GM12873 (cell line): ENCODE measurements at regions not wholly inside any gene's neighbourhood (a gene's known extent, or its start where the extent isn't known, plus 50 kb on each side); places are given as distances from the start of the nearest gene placed in this dataset.

Experiments
- CTCF ChIP-seq: IDR thresholded peaks from 2 replicates; pipeline ENCODE4 v1.5.1; 2012; ENCODE audit warnings: low read depth, mild to moderate bottlenecking, moderate library complexity, low read length, control low read depth; ENCODE audit not compliant: insufficient read depth; ENCODE audit errors: missing control alignments

GRCh38 chr15:87707566-87708130, 548.9 kb downstream of the NTRK3 start:
- no peak for TF ChIP-seq CTCF

- no peak for TF ChIP-seq CTCF
Measured at GRCh38 chr15:87707071-87707470, 549.5 kb downstream of the NTRK3 start.

GRCh38 chr15:87706001-87706400, 550.5 kb downstream of the NTRK3 start:
- TF ChIP-seq CTCF, result no peak

GRCh38 chr15:87704276-87704675, 552.3 kb downstream of the NTRK3 start:
- TF ChIP-seq CTCF, result no peak

- no peak for TF ChIP-seq CTCF
Measured at GRCh38 chr15:87703327-87704111, 553.0 kb downstream of the NTRK3 start.

- no peak for TF ChIP-seq CTCF
Measured at GRCh38 chr15:87702270-87702669, 554.3 kb downstream of the NTRK3 start.

- TF ChIP-seq CTCF, result no peak
Measured at GRCh38 chr15:87689716-87690115, 566.8 kb downstream of the NTRK3 start.
